MM.1S (cell line): ENCODE measurements at regions not wholly inside any gene's neighbourhood (a gene's known extent, or its start where the extent isn't known, plus 50 kb on each side); places are given as distances from the start of the nearest gene placed in this dataset.

Experiments used
- CTCF ChIP-seq: fragments of 300-600 bp; sonication (generic); IDR thresholded peaks from 2 replicates; pipeline ENCODE4 v1.5.1; 2016; ENCODE audit warnings: antibody characterized with exemption, low read length, mixed read lengths
- EZH2phosphoT487 ChIP-seq: fragments of 300-600 bp; sonication (generic); IDR thresholded peaks from 2 replicates; pipeline ENCODE4 v1.6.1; 2018; ENCODE audit warnings: antibody characterized with exemption, low read length

- TF ChIP-seq EZH2phosphoT487 (no peak), CTCF (no peak)
Observed at GRCh38 chr15:58352026-58352929, 79.5 kb upstream of the LIPC start.
